IMR-90 (cell line): ENCODE measurements at regions not wholly inside any gene's neighbourhood (a gene's known extent, or its start where the extent isn't known, plus 50 kb on each side); places are given as distances from the start of the nearest gene placed in this dataset.

ENCODE experiments used
- BHLHE40 ChIP-seq: fragments of 150-350 bp; IDR thresholded peaks from 2 replicates; pipeline ENCODE4 v1.6.1; 2016; ENCODE audit warnings: mild to moderate bottlenecking, low read depth, low read length
- CHD1 ChIP-seq: IDR thresholded peaks from 2 replicates; pipeline ENCODE4 v1.6.1; 2012; ENCODE audit warnings: low read depth, low read length, improper control_type of control experiment
- FOS ChIP-seq: fragments of 150-350 bp; IDR thresholded peaks from 2 replicates; pipeline ENCODE4 v1.6.1; 2016; ENCODE audit warnings: low read depth, low read length
- MAFK ChIP-seq: IDR thresholded peaks from 2 replicates; pipeline ENCODE4 v1.6.1; 2012; ENCODE audit warnings: low read depth, low read length, improper control_type of control experiment
- MXI1 ChIP-seq: IDR thresholded peaks from 2 replicates; pipeline ENCODE4 v1.6.1; 2012; ENCODE audit warnings: low read depth, mild to moderate bottlenecking, low read length, moderate library complexity, borderline replicate concordance
- POLR2A ChIP-seq: IDR thresholded peaks from 2 replicates; pipeline ENCODE4 v1.6.1; 2012; ENCODE audit warnings: mild to moderate bottlenecking, low read depth, low read length
- RAD21 ChIP-seq: IDR thresholded peaks from 2 replicates; pipeline ENCODE4 v1.6.1; 2012; ENCODE audit warnings: low read length, improper control_type of control experiment
- RFX5 ChIP-seq: IDR thresholded peaks from 2 replicates; pipeline ENCODE4 v1.8.0; 2012; ENCODE audit warnings: low read depth, mild to moderate bottlenecking, low read length, moderate library complexity
- TF ChIP-seq, protein P1 (sequence below): conservative IDR thresholded peaks from 2 replicates; pipeline ENCODE4 v1.5.1; 2012; ENCODE audit warnings: mild to moderate bottlenecking, low read depth, low read length, improper control_type of control experiment
- TF ChIP-seq, protein P2 (sequence below): fragments of 150-350 bp; IDR thresholded peaks from 2 replicates; pipeline ENCODE4 v1.6.1; 2017; ENCODE audit warnings: mild to moderate bottlenecking, antibody characterized with exemption, low read length, low read depth

DNA sequence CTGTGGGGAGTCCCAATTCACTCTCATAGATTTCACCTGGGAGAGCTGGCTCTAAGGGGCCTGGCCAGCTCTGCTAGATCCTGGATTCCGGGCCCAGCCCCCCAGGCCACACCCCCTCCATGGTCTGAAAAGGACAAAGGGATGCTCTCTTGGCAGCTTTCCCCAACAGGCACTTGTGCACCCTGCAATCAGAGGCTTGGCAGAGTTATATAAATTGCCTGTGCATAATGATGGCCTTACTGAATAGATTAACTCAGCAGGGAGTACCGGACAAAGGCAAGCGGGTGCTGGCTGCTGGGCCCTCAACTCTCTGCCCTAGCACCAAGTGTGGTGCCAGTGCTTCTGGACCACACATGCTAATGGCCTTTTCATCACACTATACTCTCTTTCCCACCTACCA lies 461.6 kb downstream of the BUD13 start:
- no peak for TF ChIP-seq RAD21
- TF ChIP-seq, protein P1, sequence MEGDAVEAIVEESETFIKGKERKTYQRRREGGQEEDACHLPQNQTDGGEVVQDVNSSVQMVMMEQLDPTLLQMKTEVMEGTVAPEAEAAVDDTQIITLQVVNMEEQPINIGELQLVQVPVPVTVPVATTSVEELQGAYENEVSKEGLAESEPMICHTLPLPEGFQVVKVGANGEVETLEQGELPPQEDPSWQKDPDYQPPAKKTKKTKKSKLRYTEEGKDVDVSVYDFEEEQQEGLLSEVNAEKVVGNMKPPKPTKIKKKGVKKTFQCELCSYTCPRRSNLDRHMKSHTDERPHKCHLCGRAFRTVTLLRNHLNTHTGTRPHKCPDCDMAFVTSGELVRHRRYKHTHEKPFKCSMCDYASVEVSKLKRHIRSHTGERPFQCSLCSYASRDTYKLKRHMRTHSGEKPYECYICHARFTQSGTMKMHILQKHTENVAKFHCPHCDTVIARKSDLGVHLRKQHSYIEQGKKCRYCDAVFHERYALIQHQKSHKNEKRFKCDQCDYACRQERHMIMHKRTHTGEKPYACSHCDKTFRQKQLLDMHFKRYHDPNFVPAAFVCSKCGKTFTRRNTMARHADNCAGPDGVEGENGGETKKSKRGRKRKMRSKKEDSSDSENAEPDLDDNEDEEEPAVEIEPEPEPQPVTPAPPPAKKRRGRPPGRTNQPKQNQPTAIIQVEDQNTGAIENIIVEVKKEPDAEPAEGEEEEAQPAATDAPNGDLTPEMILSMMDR = no peak
- TF ChIP-seq POLR2A = no peak
- TF ChIP-seq BHLHE40 = no peak
- TF ChIP-seq MAFK = no peak
- no peak for TF ChIP-seq MXI1
- TF ChIP-seq RFX5 = no peak
- no peak for TF ChIP-seq CHD1
- no peak for TF ChIP-seq FOS
- TF ChIP-seq, protein P2, sequence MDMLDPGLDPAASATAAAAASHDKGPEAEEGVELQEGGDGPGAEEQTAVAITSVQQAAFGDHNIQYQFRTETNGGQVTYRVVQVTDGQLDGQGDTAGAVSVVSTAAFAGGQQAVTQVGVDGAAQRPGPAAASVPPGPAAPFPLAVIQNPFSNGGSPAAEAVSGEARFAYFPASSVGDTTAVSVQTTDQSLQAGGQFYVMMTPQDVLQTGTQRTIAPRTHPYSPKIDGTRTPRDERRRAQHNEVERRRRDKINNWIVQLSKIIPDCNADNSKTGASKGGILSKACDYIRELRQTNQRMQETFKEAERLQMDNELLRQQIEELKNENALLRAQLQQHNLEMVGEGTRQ = no peak
